ENCODE measurements at regions not wholly inside any gene's neighbourhood (a gene's known extent, or its start where the extent isn't known, plus 50 kb on each side); places are given as distances from the start of the nearest gene placed in this dataset.
"Not testable (repeated sequence)": the region's sequence is repeated elsewhere in the genome, so short reads cannot be mapped to it uniquely, and the experiment has no call there.

DNA sequence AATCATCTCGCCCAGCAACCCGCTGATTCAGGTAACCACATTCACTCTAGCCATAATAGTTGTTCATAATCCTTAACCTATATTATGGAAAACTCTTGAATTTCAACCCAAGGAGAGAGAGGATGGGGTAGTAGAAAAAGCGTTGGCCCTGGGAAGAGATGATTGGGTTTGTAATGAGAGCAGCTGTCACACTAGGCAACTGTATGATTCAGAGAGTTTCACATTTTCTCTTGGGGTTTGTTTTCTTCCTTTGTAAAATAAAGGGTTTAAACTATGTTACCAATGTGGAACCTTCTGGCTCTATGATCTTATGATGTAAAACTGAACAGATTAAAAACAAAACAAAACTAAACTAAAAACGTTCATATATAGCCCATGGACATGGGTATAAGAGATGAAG, 705.2 kb upstream of the IGFBP3 start:
- no peak for DNase-seq (ENCODE audit: low read depth in 2 of 2)

DNA sequence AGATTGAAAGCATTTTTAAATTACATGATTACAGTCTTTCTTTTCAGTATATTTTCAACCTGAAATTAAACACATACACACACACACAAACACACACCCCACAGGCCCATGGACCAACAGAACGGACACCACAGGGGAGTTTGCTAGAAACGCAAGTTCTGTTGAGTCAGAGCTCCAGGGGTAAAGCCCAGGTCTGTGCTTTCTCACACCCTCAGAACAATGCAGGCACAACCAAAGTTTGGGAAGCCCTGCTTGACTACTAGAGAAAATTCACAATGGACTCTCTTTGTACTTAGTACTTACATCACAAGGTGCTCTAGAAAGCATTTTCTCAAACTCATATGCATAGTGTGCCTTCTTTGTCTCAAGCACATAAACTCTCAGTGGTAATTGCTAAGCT, 704.0 kb upstream of the IGFBP3 start:
- DNase-seq (ENCODE audit: low read depth in 2 of 2) = no peak

DNA sequence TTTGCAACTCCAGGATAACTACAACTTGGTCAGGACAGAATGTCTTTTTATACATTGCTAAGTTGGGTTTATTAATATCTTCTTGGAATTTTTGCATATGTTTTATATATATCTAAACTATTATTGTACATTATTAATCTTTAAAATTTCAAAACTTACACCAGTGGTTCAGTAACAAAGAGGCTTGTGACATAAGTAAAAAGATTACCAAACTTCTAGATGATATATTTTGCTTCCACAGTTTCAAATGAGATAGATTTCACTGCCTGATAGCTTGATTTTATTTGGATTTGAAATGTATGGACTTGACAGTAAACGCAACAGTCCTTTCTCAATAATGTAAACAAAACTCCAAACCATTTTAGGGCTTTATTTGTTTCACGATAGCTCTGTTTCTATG, 701.2 kb upstream of the IGFBP3 start:
- no peak for DNase-seq (ENCODE audit: low read depth in 2 of 2)

DNA sequence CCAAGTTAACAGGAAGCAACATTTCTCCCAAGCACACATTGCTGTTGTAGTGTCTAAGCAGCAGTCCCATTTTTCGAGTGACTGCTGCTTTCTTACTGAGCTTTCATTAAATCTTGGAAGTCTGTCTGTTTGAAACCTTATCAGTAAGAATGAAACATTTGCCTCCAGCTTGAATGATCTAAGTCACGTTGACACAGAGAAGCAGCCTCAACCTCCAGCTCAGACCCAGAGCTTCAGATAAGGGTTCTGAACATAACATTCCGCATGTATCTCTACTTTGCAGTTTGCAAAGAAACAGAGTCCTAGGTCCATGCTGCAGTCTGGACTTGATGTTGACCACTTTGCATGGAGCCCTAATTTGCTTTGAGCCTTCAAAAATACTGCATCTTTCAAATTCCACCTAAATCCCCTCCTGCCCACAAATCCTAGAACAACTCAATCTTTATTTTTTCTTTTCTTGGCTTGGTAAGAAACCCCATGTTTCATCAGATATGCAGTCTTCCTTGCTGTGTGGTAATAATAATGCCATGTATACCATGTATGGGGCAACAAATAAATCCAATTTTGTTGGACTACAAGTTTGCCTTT, 698.7 kb upstream of the IGFBP3 start:
- DNase-seq (ENCODE audit: low read depth in 2 of 2) = no peak

DNA sequence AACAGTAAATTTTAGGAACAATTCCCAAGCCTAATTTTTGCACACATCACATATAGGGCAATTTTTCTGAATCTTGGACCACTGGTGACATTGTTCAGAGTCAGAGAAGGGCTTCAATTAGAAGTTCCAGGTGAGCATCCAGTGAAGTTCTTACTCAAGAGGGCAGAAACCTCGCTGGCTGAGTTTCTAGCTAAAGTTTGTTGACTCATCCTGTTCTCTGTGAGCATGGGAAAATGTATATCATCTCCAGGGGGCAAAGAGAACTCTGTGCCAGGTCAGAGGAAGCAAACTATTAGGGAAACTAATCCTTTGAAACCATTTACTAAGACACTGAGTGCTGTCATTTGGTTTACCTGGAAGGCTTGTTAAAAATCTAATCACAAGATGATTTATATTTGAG, 695.6 kb upstream of the IGFBP3 start:
- DNase-seq (ENCODE audit: low read depth in 2 of 2) = no peak

DNA sequence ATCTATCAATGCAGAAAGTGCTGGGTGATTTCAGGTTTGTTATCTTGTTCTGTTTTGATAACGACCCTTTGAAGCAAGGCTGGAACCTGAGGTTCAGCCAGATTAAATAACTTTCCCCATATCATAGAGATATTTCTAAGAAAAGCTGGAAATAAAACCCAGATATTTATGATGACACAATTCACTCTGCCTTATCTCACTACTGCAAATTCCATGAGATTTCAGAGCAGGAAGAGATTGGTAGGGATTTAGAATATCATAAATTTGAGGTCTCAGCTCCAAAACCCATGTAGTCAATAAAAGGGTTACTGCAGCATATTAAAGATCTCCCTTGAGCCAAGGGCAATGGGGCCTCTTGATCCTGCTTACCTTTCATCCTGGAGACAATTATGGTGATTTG, 692.5 kb upstream of the IGFBP3 start:
- no peak for DNase-seq (ENCODE audit: low read depth in 2 of 2)

DNA sequence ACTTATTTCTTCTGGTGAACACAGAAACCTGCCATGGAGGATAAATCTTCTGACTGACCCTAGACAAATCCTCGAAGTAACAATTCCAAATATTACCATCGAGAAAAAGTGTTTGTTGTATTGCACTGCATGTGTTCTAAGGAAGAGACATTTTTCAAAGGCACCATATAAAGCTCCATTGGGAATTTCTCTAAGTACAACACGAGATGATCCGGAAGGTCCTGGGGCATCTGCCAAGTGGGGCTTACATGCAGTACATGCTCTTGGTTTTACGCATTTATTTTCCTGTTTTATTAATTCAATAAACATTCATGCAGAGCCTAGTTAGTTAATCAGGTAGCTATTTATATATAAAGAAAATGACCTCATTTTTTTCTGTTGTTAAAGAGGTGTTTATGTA, 692.0 kb upstream of the IGFBP3 start:
- no peak for DNase-seq (ENCODE audit: low read depth in 2 of 2)

DNA sequence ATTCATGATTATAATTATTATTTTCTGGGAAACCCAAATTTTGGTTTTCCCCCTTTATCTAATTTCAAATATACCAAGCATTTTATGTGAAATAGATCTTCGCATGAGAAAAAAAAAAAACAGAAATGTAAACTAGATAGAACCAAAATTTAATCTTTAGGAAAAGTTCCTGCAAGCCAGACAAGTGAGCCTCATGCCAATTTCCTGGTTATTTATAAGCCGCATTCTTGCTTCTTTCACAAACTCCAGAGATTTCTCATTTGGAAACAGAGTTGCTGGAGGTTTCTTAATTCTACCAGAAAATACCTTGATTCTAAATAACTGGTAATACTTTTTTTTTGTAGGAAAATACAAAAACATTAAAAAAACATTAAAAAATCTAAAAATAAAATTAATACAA, 690.4 kb upstream of the IGFBP3 start:
- no peak for DNase-seq (ENCODE audit: low read depth in 2 of 2)

DNA sequence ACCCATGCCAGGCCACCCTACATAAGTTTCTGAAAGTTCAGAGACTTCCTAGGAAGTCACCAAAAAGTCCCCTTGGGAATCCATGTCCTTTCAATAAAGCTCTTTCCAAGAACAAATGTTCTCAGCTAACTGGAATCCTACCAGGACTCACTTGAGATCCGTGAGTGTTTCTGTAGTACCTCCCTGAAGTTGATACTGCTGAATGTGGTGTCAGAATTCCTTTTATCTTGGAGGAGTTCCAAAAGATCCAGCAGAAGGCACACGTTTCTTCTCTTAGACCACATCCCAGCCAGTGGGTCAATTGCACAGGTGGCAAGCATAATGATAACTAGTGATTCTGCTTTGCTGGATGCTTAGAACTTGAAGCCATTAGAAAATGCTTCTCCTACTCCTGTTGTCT, 689.7 kb upstream of the IGFBP3 start:
- no peak for DNase-seq (ENCODE audit: low read depth in 2 of 2)

DNA sequence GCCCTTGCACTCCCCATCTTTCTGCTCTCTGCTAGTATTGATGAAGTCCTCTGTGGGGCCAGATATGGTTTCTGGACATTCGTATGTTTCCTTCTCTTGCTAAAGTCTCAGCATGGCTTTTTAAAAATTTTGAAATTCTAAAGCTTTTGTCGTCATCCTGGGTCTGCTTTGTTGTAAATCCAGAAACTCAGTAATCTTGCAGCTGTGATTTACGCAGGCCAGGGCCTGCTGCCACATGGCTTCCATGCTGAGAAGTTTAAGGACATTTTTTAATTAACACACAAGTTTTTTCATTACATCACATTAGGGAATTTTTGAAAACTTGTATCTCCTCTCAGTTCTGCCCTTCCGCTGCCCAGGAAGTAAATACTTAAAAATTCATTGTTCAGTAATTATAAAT, 686.1 kb upstream of the IGFBP3 start:
- no peak for DNase-seq (ENCODE audit: low read depth in 2 of 2)

DNA sequence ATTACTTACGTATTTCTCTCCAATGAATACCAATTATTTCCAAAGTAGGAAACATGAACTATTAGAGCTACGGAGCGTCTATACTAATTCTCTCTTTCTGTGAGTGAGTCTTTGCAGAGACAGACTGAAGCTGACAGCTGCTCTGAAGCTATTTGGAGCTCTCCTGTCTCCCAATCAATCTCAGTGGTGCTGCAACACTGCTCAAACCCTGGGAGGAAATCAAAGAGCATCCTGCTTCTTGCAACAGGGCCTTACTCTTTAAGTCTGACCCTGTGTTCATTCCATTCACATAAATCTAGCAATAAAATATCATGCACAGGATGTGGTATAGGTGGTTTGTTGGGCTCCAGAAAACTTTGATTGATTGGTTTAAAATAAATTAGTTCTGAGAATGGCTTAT, 685.7 kb upstream of the IGFBP3 start:
- DNase-seq (ENCODE audit: low read depth in 2 of 2) = no peak

DNA sequence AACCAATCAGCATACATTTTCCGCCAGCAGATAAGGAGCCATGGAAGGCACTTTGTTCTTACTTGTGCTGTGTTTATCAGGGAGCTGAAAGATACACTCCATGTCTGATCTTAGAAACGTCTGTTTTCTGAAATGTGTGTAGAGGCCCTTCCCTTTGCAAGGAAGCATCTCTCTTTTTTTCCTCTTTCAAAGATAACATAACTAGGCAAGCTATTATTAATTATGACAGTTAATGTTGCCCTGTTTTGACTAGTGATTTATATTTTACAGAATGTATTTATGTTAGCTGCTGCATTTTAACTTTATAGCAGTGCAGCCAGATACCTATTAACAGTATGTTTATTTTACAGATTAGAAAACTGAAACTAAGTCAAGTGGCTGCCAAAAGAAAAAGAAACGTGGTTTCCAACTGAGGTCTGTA, 683.2 kb upstream of the IGFBP3 start:
- DNase-seq (ENCODE audit: low read depth in 2 of 2) = no peak

DNA sequence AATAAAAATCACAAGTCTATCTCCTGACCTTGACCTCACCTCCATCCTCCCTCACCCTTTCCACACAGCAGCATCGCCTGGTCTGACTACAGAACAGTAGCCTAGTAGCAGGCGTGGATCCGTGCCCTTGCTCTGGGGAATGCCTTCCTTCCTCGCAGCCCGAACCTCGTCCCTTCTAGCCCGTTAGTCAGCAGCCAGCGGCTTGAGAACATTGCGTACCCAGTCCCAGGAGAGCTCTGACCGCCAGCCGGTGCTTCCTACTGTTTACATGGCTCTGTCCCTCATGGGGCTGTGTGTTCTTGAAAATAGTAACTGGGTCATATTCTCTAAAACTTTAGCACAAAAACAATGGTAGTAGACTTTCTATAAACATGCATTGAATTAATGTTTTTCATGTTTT, 682.7 kb upstream of the IGFBP3 start:
- no peak for DNase-seq (ENCODE audit: low read depth in 2 of 2)

DNA sequence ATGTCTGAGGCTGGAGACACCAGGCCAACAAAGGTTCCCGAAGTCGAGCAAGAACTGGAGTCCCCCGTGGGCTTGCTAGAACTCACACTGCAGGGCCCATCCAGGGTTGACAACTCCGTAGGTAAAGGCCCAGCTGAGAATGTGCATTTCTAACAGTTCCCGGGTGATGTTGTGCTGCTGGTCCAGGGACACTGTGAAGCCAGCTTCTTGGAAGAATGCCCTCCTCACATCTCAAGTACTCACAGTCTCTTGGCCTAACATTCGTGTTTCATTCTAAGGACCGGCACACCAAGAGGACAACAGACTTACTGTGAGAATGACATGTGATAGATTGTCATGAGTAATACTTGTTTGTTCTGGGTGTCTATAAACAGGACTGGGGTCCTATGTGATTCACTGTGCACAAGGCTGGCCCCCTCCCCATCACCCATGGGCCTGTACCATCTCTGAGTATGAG, 682.3 kb upstream of the IGFBP3 start:
- DNase-seq (ENCODE audit: low read depth in 2 of 2) = no peak

DNA sequence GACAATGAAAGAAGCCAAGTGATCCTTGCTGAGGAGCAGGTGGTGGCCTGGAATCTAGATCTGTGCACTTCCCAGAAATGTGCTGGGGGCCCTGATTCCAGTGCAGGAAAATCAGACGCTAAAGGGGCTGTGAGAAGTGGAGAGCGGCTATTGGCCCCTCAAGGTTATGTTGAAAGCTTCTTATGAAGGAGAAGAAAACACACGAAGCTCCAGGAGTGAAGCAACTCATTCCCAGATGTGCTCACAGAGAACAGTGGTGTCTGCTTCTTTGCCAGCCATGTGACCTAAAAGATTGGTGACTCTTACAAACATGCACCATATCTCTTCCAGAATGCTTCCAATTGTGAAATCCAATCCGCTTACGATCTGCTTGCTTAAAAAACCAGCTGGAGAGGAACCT, 679.3 kb upstream of the IGFBP3 start:
- no peak for DNase-seq (ENCODE audit: low read depth in 2 of 2)

DNA sequence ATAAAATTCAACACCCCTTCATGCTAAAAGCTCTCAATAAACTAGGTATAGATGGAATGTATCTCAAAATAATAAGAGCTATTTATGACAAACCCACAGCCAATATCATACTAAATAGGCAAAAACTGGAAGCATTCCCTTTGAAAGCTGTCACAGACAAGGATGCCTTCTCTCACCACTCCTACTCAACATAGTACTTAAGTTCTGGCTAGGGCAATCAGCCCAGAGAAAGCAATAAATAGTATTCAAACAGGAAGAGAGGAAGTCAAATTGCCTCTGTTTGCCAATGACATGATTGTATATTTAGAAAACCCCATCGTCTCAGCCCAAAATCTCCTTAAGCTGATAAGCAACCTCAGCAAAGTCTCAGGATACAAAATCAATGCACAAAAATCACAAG, 673.8 kb upstream of the IGFBP3 start:
- DNase-seq (ENCODE audit: low read depth in 2 of 2) = not testable (repeated sequence)

DNA sequence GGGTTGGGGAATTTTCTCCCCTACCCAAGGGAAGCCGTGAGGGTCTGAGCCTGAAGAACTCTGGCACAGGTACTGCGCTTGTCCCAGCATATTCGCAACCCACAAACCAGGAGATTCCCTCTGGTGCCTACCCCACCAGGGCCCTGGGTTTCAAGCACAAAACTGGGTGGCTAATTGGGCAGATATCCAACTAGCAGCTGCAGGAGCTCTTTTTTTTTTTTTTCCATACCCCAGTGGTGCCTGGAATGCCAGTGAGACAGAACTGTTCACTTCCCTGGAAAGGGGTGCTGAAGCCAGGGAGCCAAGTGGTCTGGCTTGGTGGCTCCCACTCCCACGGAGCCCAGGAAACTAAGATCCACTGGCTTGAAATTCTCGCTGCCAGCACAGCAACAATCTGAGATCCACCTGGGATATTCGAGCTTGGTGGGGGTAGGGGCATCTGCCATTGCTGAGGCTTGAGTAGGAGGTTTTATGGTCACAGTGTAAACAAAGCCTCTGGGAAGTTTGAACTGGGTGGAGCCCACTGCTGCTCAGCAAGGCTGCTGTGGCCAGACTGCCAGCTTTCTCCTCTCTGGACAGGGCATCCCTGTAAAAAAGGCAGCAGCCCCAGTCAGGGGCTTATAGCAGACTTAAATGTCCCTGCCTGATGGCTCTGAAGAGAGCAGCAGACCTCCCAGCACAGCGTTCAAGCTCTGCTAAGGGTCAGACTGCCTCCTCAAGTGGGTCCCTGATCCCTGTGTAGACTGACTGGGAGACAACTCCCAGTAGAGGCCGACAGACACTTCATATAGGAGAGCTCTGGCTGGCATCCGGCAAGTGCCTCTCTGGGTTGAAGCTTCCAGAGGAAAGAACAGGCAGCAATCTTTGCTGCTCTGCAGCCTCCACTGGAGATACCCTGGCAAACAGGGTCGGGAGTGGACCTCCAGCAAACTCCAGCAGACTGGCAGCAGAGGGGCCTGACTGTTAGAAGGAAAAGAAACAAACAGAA, 670.1 kb upstream of the IGFBP3 start:
- DNase-seq (ENCODE audit: low read depth in 2 of 2) = not testable (repeated sequence)

DNA sequence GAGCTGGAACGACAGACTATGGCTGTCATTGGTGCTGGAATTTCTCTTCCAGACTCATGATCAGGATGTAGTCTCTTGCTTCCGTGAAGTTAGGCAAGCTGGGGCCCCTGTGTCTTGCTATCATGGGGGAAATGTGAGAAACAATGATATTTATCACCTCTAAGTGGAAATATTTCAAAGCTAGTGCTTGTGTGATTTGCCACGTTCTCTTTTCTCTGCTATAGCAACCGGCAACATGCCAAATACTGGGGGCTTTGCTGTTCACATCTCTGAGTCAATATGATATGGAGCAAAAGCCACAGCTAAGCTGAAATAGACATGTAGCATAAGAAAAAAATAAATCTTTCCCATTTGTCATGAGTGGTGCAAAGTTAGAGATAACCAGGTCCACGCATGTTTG, 668.2 kb upstream of the IGFBP3 start:
- no peak for DNase-seq (ENCODE audit: low read depth in 2 of 2)

DNA sequence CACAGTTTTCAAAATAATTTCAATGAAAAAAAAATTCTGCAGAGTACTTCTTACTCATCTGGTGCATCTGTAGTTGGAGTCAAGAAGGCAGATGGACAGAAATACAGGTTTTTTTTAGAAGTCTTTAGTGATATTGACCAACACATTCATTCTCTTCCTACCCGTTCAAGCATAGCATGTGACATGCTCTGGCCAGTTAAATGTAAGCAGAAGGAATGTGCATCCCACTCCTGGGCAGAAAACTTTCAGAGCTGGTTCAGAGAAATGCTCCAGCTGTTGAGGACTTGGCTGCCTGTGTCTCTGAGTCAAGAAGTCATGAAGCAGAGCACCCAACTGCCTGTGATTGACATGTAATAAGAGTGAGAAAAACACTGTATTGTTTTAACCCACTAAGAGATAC, 665.3 kb upstream of the IGFBP3 start:
- DNase-seq (ENCODE audit: low read depth in 2 of 2) = no peak

DNA sequence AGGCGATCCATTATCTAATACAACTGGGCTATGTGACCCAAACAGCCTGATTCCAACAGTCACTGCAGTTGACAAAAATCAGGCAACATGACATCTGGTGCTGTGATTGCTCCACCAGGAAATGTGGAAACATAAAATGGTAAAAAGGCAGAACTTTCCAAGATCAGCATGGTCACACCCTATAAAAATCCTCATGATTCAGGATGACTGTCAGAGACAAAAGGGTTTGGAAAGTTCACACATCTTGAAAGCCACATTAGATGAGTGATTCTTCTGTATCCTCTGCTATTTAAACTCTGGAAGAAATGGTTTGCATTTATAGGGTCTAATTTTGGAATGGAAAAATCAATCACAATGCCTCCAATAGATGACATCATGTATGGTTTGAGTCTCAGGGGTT, 662.6 kb upstream of the IGFBP3 start:
- DNase-seq (ENCODE audit: low read depth in 2 of 2) = no peak

DNA sequence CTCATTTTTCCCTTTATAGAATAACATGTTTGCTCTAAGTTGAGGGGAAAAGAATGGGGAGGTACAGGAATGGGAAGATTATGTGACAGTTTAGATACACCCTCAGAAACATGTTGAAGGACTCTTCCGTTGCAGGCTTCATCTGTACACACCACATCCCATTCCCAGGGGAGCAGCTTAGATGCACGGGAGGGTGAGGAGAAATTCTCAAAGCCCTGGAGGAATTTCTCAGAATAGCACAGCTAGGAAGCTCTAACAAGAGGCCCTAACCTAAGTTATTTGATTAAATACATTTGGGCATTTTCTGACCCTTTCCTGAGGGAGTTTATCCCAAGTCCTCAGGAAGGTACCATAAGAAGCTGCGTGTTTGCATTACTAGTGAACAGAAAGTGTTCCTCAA, 660.2 kb upstream of the IGFBP3 start:
- DNase-seq (ENCODE audit: low read depth in 2 of 2) = no peak

DNA sequence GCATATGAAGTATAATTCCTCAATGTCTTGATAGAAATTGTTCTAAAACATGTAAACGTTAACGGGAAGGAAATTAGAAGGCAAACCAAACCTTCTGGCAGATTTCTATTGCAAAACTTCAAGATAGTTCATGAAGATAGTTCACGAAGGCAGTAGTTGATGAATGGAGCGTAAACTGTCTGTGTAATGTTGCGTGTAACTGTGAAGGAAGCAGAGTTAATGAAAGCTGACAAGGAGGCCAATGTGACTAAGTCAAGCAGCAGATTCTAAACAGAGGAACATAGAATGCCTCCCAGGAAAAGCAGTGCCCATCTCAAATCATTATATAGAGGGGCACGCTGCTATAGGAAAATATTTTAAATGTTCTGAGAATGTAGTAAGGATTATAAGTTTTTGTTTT, 659.7 kb upstream of the IGFBP3 start:
- no peak for DNase-seq (ENCODE audit: low read depth in 2 of 2)

DNA sequence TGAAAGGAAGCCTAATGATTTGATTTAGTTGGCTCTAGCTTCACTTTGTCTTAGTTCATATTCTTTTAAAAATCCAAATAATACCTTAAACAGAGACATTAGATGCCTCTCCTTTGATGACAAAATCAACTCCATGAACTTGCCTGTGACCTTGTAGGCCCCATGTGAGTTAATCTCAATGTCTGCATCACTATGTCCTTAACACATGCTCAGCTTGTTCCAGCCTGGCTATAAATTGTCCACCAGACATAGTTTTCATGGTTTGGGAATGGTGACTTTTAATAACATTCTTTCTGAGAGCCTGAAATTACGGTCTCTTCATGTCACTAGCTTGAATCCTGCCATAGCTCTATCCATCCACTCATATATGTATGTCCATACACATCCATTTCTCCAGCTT, 656.3 kb upstream of the IGFBP3 start:
- DNase-seq (ENCODE audit: low read depth in 2 of 2) = no peak
